GM21526 (cell line): ENCODE measurements at regions not wholly inside any gene's neighbourhood (a gene's known extent, or its start where the extent isn't known, plus 50 kb on each side); places are given as distances from the start of the nearest gene placed in this dataset.

ENCODE experiments used
- ATAC-seq: cut with Tn5 transposase; IDR thresholded peaks from one replicate; pipeline ENCODE4 v1.9.1; 2021; ENCODE audit warnings: moderate library complexity; ENCODE audit not compliant: unreplicated experiment, low FRiP score

DNA sequence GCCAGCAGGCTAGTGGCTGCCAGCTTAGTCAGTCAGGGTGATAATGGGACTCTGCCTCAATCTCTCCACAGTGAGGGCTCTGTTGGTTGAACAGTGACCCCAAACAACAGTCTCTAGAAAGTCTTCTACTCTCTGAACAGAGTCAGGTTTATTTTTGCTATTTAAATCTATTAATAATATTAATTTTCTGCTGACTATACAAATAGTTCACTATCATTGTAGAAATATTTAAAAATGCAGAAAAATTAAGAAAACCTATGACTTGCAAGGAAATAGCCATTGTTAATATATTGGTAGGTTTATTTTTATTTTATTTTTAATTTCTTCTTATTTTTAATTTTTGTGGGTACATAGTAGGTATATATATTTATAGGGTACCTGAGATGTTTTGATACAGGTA lies 67.9 kb upstream of the AADAT start:
- no peak for ATAC-seq

DNA sequence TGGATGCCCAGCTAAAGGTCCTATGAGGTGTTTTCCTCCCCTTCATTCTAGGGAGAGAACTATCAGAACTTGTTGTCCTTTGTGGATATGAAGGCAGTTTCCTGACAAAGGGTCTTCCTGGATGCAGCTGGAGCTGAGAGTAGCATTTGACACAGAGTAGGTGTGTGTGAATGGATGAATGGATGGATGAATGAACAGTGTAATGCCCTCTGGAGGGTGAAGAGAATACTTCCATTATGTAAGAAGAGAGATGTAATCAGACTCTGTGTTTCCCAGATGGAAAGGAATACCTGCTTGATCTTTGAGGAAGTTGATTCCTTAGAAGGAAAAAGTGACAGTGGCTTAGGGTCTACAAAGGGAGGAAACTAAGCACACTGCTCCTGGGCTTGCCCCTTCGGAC lies 55.4 kb upstream of the AADAT start:
- no peak for ATAC-seq

DNA sequence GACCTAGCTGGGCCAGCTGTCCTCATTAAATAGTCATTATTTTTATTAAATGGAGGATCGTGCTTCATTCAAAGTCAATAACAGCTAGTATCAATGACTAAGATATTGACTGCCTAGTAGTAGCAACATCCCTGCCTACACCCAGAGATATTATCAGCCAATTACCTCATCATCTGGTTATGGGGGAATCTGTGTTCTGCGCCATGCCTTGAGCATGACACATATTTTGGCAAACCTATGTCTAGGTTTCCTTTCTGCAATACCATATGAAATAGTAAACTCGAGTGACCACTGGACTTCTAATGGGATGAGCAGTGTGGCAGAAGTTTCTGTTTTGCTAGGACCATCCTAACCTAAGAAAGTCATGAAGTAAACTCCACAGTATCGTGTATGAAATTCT lies 50.0 kb upstream of the AADAT start:
- ATAC-seq = no peak
